ENCODE measurements at regions not wholly inside any gene's neighbourhood (a gene's known extent, or its start where the extent isn't known, plus 50 kb on each side); places are given as distances from the start of the nearest gene placed in this dataset.
"Not testable (repeated sequence)": the region's sequence is repeated elsewhere in the genome, so short reads cannot be mapped to it uniquely, and the experiment has no call there.

DNA sequence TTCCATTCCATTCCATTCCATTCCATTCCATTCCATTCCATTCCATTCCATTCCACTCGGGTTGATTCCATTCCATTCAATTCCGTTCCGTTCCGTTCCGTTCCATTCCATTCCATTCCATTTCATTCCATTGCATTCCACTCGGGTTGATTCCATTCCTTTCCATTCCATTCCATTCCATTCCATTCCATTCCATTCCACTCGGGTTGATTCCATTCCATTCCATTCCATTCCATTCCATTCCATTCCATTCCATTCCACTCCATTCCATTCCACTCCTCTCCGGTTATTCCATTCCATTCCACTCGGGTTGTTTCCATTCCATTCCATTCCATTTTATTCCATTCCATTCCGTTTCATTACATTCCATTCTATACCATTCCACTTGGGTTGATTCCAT lies 151.0 kb downstream of the CWH43 start:
- TF ChIP-seq CTCF (conservative IDR thresholded peaks at IDR 0.05); ZFX (IDR thresholded peaks at IDR 0.05): not testable (repeated sequence)
